ENCODE measurements at regions not wholly inside any gene's neighbourhood (a gene's known extent, or its start where the extent isn't known, plus 50 kb on each side); places are given as distances from the start of the nearest gene placed in this dataset.

- H3K4me3 ChIP-seq: no peak overlapping the region
- WGBS, 10 experiments: 8 to 93% (median 80%) methylated on average over 2 to 4 of the region's 4 CpGs; no CpG with 5 or more reads in 1 of the 10 experiments
- H3K4me1 ChIP-seq (replicated peaks in 1 of 2): peaks cover 0 to 3% of the 10 kb centered on the region in 2 donors
- ATAC-seq (replicated peaks in 6 of 8): no peak
- in situ Hi-C loops (cut with MboI; ENCODE audit: low pct_unique_long_range_greater_than_20kb in 2 of 9, low sequenced_read_pairs in 9 of 9, unreplicated experiment in 9 of 9): no loop called here
- H3K27ac ChIP-seq: no peak overlapping the region
Measured at GRCh38 chr13:22653866-22654265, 526.9 kb upstream of the SGCG start.

DNA sequence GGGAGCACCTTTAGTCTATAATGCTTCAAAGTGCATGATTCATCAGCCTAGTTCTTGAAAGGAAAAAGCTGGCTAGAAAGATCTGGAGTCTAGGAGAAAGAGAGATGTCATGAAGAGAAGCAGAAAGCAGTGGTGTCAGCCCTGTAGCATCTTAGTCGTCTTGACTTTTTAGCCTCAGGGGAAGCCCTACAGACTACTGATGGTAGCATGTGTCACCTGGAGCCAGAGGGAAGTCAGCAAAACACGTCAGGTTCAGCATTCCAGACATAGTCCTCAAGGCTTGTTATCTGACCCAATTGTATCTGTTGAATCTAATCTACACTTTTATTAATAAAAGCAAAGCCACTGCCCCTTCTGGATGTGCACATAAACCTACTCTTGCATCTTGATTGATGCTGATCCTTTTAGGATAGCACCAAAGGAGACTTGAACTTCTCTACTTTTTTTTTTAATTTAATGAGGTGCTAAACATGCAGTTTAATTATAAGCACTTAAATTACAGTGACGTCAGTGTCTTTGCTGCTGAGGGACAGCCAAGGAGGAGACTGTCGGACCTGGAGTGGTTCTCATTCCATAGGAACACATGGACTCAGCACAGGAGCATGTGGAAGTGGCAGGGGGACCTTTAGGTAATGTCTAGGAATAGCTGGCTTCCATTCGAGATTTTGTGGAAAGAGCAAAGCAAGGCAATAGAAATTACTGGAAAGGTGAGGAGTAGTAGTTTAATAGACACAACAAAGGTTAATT lies 525.5 kb upstream of the SGCG start:
- in situ Hi-C loops (cut with MboI; ENCODE audit: low pct_unique_long_range_greater_than_20kb in 2 of 9, low sequenced_read_pairs in 9 of 9, unreplicated experiment in 9 of 9): no loop called here
- H3K27ac ChIP-seq: no peak overlapping the region
- WGBS, 10 experiments: 0 to 85% (median 60%) methylated on average over 1 to 5 of the region's 5 CpGs; no CpG with 5 or more reads in 1 of the 10 experiments
- peaks cover 0 to 3% of the 10 kb centered on the region in 2 donors for H3K4me1 ChIP-seq (replicated peaks in 1 of 2)
- ATAC-seq (replicated peaks in 6 of 8): no peak
- H3K4me3 ChIP-seq: no peak overlapping the region

GRCh38 chr13:22662771-22663170 lies 518.0 kb upstream of the SGCG start:
- H3K27ac ChIP-seq: no peak overlapping the region
- H3K4me1 ChIP-seq (replicated peaks in 1 of 2): no peaks in the 10 kb centered on the region
- WGBS, 10 experiments: 34 to 100% (median 88%) methylated on average over 1 to 4 of the region's 4 CpGs
- no peak overlapping the region for H3K4me3 ChIP-seq
- in situ Hi-C loops (cut with MboI; ENCODE audit: low pct_unique_long_range_greater_than_20kb in 2 of 9, low sequenced_read_pairs in 9 of 9, unreplicated experiment in 9 of 9): no loop called here
- ATAC-seq (replicated peaks in 6 of 8): no peak

- Histone ChIP-seq H3K4me3 (no peak overlapping the region), H3K4me1 (replicated peaks in 1 of 2) (no peaks in the 10 kb centered on the region), H3K27ac (no peak overlapping the region)
- 0 to 83% (median 59%) methylated on average over 1 to 2 of the region's 2 CpGs; no CpG with 5 or more reads in 1 of the 10 experiments for WGBS, 10 experiments
- ATAC-seq (replicated peaks in 6 of 8): peak in 2 of 8 experiments; percentile 83 to 89
- in situ Hi-C loops (cut with MboI; ENCODE audit: low pct_unique_long_range_greater_than_20kb in 2 of 9, low sequenced_read_pairs in 9 of 9, unreplicated experiment in 9 of 9): no loop called here
Measured at GRCh38 chr13:22665506-22665905, 515.3 kb upstream of the SGCG start.

GRCh38 chr13:22690756-22691155 lies 490.0 kb upstream of the SGCG start:
- Histone ChIP-seq H3K4me3 (no peak overlapping the region), H3K27ac (no peak overlapping the region), H3K4me1 (replicated peaks in 1 of 2) (no peaks in the 10 kb centered on the region)
- ATAC-seq (replicated peaks in 6 of 8): no peak
- 30 to 95% (median 79%) methylated on average over 1 to 8 of the region's 8 CpGs; no CpG with 5 or more reads in 1 of the 10 experiments for WGBS, 10 experiments
- in situ Hi-C loops (cut with MboI; ENCODE audit: low pct_unique_long_range_greater_than_20kb in 2 of 9, low sequenced_read_pairs in 9 of 9, unreplicated experiment in 9 of 9): no loop called here

- in situ Hi-C loops (cut with MboI; ENCODE audit: low pct_unique_long_range_greater_than_20kb in 2 of 9, low sequenced_read_pairs in 9 of 9, unreplicated experiment in 9 of 9): no loop called here
- ATAC-seq (replicated peaks in 6 of 8): no peak
- no peak overlapping the region for H3K27ac ChIP-seq
- peaks cover 0 to 4% of the 10 kb centered on the region in 2 donors for H3K4me1 ChIP-seq (replicated peaks in 1 of 2)
- no peak overlapping the region for H3K4me3 ChIP-seq
Measured at GRCh38 chr13:22693691-22694090, 487.1 kb upstream of the SGCG start.

DNA sequence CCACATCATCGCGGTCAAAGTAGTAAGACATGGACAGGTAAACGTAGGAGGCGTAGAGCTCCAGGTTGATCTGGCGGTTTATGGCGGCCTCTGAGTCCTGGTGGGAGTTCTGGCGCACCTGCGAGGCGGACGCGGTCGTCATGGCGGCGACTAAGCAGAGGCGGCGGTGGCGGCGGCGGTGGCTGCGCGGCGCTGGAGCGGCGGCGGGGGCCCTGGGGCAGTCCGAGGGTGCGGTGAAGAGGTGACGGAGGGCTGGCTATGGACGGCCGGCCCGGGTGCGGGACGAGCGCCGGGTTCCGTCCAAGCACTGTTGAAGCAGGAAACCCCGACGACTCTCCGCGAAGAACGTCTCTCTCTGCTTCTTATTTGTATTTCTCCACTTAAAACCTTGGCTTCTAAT lies 484.3 kb upstream of the SGCG start:
- in situ Hi-C loops (cut with MboI; ENCODE audit: low pct_unique_long_range_greater_than_20kb in 2 of 9, low sequenced_read_pairs in 9 of 9, unreplicated experiment in 9 of 9): no loop called here
- 67 to 100% (median 94%) methylated on average over 1 to 9 of the region's 41 CpGs; no CpG with 5 or more reads in 5 of the 10 experiments for WGBS, 10 experiments

GRCh38 chr13:22698467-22698866 lies 482.3 kb upstream of the SGCG start:
- peaks cover 0 to 7% of the 10 kb centered on the region in 2 donors for H3K4me1 ChIP-seq (replicated peaks in 1 of 2)
- ATAC-seq (replicated peaks in 6 of 8): peak in 3 of 8 experiments; percentile 17 to 52 (median 32)
- H3K27ac ChIP-seq: no peak overlapping the region
- in situ Hi-C loops (cut with MboI; ENCODE audit: low pct_unique_long_range_greater_than_20kb in 2 of 9, low sequenced_read_pairs in 9 of 9, unreplicated experiment in 9 of 9): no loop called here
- WGBS, 10 experiments: 6 to 83% (median 57%) methylated on average over 1 to 2 of the region's 2 CpGs; no CpG with 5 or more reads in 1 of the 10 experiments
- H3K4me3 ChIP-seq: no peak overlapping the region

More for the DNA sequence above, 484.3 kb upstream of the SGCG start:
- peaks cover 0 to 7% of the 10 kb centered on the region in 2 donors for H3K4me1 ChIP-seq (replicated peaks in 1 of 2)
- no peak overlapping the region for H3K27ac ChIP-seq
- H3K4me3 ChIP-seq: no peak overlapping the region
- ATAC-seq (replicated peaks in 6 of 8): no peak

DNA sequence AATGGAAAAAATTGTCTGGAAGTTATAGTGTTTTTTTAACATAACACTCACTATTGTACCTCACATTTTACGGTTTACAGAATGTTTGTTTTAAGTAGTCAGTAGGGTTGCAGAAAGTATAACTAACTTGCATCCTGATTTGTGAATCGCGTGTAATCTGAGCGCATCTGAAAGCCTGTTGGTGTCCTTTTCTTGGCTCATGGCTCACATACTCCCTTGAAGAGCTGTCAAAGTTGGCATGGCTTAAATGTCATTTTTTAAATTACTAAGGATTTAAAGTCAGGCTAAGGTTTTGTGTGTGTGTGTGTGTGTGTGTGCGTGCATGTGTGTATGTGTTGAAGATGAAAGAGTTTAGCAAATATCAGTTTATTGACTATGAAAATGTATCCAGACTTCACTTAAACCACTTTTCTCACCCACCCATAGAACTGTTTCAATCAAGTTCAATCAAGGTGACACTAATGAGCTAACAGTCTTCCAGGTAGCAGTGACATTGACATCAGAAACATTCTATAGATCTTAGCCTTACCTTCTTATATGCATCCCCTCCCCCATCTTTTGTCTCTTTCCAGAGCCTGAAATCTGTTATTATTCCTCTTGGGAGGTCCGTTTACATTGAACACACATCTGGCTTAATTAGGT lies 480.4 kb upstream of the SGCG start:
- H3K4me3 ChIP-seq: no peak overlapping the region
- in situ Hi-C loops (cut with MboI; ENCODE audit: low pct_unique_long_range_greater_than_20kb in 2 of 9, low sequenced_read_pairs in 9 of 9, unreplicated experiment in 9 of 9): no loop called here
- no peak for ATAC-seq (replicated peaks in 6 of 8)
- H3K4me1 ChIP-seq (replicated peaks in 1 of 2): peaks cover 0 to 7% of the 10 kb centered on the region in 2 donors
- H3K27ac ChIP-seq: no peak overlapping the region
- WGBS, 10 experiments: 7 to 100% (median 84%) methylated on average over 1 to 6 of the region's 6 CpGs; no CpG with 5 or more reads in 3 of the 10 experiments

- in situ Hi-C loops (cut with MboI; ENCODE audit: low pct_unique_long_range_greater_than_20kb in 2 of 9, low sequenced_read_pairs in 9 of 9, unreplicated experiment in 9 of 9): no loop called here
- 19 to 86% (median 41%) methylated on average over 2 to 9 of the region's 9 CpGs for WGBS, 10 experiments
Measured at GRCh38 chr13:22703601-22704209, 477.1 kb upstream of the SGCG start.

GRCh38 chr13:22707946-22708345 lies 472.8 kb upstream of the SGCG start:
- WGBS, 10 experiments: 33 to 100% (median 49%) methylated on average over 1 to 5 of the region's 5 CpGs; no CpG with 5 or more reads in 3 of the 10 experiments
- ATAC-seq (replicated peaks in 6 of 8): peak in 5 of 8 experiments; percentile 65 to 96 (median 77)
- in situ Hi-C loops (cut with MboI; ENCODE audit: low pct_unique_long_range_greater_than_20kb in 2 of 9, low sequenced_read_pairs in 9 of 9, unreplicated experiment in 9 of 9): no loop called here
- Histone ChIP-seq H3K27ac (no peak overlapping the region), H3K4me1 (replicated peaks in 1 of 2) (peaks cover 0 to 7% of the 10 kb centered on the region in 2 donors), H3K4me3 (no peak overlapping the region)

More at GRCh38 chr13:22703601-22704209, 477.1 kb upstream of the SGCG start:
- Histone ChIP-seq H3K27ac (no peak overlapping the region), H3K4me3 (no peak overlapping the region), H3K4me1 (replicated peaks in 1 of 2) (peaks cover 0 to 10% of the 10 kb centered on the region in 2 donors)
- ATAC-seq (replicated peaks in 6 of 8): peak in 5 of 8 experiments; percentile 42 to 82 (median 59)

DNA sequence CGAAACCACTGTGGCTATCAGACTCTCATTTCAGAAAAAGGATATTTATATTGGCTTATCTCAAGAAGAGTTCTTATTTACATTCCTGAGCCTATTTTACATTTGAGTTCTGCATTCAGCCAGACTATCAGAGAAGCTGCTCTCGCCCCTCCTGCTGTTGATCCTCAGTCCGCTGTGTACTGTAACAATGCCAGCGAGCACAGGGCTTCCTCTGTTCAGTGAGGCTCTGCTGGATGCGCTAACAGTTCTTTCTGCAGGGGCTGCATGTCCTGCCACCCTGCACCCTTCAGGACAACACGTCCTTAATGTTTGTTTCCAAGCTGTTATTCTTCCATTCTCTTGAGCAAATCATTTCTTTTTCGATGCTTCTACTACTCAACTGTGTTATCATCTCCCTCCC lies 463.7 kb upstream of the SGCG start:
- no peak overlapping the region for H3K27ac ChIP-seq
- no peak overlapping the region for H3K4me3 ChIP-seq
- ATAC-seq (replicated peaks in 6 of 8): peak in 1 of 8 experiments; percentile 25
- no peaks in the 10 kb centered on the region for H3K4me1 ChIP-seq (replicated peaks in 1 of 2)
- WGBS, 10 experiments: 18 to 87% (median 75%) methylated on average over 3 to 6 of the region's 7 CpGs; no CpG with 5 or more reads in 2 of the 10 experiments
- in situ Hi-C loops (cut with MboI; ENCODE audit: low pct_unique_long_range_greater_than_20kb in 2 of 9, low sequenced_read_pairs in 9 of 9, unreplicated experiment in 9 of 9): no loop called here

GRCh38 chr13:22726726-22727125 lies 454.1 kb upstream of the SGCG start:
- in situ Hi-C loops (cut with MboI; ENCODE audit: low pct_unique_long_range_greater_than_20kb in 2 of 9, low sequenced_read_pairs in 9 of 9, unreplicated experiment in 9 of 9): no loop called here
- no peak for ATAC-seq (replicated peaks in 6 of 8)
- Histone ChIP-seq H3K27ac (no peak overlapping the region), H3K4me3 (no peak overlapping the region), H3K4me1 (replicated peaks in 1 of 2) (no peaks in the 10 kb centered on the region)
- WGBS, 10 experiments: 0 to 100% (median 78%) methylated on average over 1 to 6 of the region's 6 CpGs

Data from motor neuron (in vitro differentiated cells).